PC-3 (cell line): ENCODE measurements at regions not wholly inside any gene's neighbourhood (a gene's known extent, or its start where the extent isn't known, plus 50 kb on each side); places are given as distances from the start of the nearest gene placed in this dataset.

Source experiments
- CTCF ChIP-seq: fragments of 300-600 bp; sonication (generic); conservative IDR thresholded peaks from 2 replicates; pipeline ENCODE4 v1.5.1; 2017; ENCODE audit warnings: antibody characterized with exemption, low read depth, mild to moderate bottlenecking, low read length
- EZH2 ChIP-seq: fragments of 300-600 bp; sonication (generic); IDR thresholded peaks from one replicate; pipeline ENCODE4 v1.6.1; 2017; ENCODE audit warnings: antibody characterized with exemption, mild to moderate bottlenecking, low read length; ENCODE audit not compliant: unreplicated experiment

- TF ChIP-seq CTCF (no peak), EZH2 (no peak)
Observed at GRCh38 chr22:46084943-46085827, 65.1 kb upstream of the PPARA start.
